Left forelimb (tissue), 1 donor: ENCODE measurements at regions not wholly inside any gene's neighbourhood (a gene's known extent, or its start where the extent isn't known, plus 50 kb on each side); places are given as distances from the start of the nearest gene placed in this dataset.
"Not testable (repeated sequence)": the region's sequence is repeated elsewhere in the genome, so short reads cannot be mapped to it uniquely, and the experiment has no call there.

ENCODE experiments used
- DNase-seq: peaks from one replicate; pipeline ENCODE4 v3.0.0-alpha.2; 2018; ENCODE audit warnings: low spot score

DNA sequence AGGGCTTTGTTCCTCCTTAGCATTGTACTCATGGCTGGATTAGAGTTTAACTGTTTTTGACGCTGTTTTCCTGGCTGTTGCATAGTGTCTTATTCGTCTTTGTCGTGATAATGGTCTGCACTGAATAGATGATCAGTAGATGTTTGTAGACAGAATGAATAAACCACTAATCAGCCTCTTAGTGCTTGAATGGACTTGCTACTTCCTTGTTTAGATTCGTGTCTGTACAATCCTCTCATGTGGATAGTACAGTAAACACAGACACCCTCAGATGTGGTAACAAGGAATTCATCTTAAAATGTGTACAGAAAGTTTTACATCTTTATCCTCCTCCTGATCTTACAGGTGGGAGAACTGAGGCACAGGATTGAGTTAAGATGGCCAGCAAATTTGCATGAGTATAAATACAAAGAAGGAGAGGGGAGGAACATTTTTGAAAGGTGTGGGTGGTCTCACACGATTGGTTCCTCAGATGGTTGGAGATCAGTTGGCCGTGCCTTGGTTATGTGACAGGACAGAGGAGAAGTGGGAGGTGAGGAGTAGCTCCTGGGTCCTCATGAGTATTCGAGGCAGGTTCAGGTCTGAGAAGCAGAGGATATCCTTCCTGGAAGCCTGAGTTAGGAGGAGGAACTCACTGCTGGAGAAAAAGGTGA lies 196.0 kb downstream of the KLRB1 start:
- not testable (repeated sequence) for DNase-seq

DNA sequence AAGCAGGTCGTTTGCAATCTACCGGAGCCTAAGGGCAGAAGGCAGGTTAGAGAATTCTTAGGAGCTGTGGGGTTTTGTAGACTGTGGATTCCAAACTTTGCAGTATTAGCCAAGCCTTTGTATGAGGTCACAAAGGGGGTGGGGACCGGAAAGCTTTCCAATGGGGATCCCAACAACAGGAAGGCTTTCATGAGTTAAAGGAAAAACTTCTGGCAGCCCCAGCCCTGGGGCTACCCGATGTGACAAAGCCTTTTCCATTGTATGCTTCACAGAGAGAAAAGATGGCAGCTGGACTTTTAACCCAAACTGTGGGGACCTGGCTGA lies 199.2 kb upstream of the PZP start:
- not testable (repeated sequence) for DNase-seq

DNA sequence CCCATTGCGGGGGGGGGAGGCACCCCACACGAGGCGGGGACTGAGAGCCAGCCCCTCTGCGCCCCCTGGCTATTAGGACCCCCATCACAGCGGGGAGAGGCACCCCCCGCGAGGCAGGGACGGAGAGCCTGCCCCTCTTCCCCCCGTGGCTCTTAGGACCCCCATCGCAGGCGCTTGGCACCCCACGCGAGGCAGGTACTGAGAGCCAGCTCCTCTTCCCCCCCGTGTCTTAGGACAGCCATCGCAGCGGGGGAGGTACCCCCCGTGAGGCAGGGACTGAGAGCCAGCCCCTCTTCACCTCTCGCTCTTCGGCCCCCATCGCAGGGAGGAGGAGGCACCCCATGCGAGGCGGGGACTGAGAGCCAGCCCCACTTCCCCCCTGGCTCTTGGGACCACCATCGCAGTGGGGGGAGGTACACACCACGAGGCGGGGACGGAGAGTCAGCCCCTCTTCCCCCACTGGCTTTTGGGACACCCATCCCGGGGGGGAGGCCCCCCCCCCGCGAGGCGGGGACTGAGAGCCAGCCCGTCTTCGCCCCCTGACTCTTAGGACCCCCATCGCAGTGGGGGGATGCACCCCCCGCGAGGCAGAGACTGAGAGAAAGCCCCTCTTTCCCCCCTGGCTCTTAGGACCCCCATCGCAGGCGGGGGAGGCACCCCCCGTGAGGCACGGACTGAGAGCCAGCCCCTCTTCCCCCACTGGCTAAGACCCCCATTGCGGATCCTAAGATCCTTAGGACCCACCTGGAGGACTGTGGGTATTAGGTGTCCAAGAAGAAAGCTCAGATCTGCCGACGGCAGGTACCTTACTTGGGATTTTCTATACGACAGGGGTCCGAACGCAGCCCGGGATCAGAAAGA lies 198.6 kb upstream of the PZP start:
- no peak for DNase-seq

DNA sequence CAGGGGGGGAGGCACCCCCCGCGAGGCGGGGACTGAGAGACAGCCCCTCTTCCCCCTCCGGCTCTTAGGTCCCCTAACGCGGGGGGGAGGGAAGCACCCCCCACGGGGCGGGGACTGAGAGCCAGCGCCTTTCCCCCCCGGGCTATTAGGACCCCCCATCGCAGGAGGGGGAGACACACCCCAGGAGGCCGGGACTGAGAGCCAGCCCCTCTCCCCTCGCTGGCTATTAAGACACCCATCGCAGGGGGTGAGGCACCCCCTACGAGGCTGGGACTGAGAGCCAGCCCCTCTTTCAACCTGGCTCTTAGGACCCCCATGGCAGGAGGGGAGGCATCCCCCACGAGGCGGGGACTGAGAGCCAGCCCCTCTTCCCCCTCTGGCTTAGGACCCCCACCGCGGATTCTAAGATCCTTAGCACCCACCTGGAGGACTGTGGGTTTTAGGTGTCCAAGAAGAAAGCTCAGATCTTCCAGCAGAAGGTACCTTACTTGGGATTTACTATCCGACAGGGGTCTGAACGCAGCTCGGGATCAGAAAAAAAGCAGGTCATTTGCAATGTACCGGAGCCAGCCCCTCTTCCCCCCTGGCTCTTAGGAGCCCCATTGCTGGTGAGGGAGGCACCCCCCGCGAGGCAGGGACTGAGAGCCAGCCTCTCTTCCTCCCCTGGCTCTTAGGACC lies 197.8 kb upstream of the PZP start:
- DNase-seq, result no peak

DNA sequence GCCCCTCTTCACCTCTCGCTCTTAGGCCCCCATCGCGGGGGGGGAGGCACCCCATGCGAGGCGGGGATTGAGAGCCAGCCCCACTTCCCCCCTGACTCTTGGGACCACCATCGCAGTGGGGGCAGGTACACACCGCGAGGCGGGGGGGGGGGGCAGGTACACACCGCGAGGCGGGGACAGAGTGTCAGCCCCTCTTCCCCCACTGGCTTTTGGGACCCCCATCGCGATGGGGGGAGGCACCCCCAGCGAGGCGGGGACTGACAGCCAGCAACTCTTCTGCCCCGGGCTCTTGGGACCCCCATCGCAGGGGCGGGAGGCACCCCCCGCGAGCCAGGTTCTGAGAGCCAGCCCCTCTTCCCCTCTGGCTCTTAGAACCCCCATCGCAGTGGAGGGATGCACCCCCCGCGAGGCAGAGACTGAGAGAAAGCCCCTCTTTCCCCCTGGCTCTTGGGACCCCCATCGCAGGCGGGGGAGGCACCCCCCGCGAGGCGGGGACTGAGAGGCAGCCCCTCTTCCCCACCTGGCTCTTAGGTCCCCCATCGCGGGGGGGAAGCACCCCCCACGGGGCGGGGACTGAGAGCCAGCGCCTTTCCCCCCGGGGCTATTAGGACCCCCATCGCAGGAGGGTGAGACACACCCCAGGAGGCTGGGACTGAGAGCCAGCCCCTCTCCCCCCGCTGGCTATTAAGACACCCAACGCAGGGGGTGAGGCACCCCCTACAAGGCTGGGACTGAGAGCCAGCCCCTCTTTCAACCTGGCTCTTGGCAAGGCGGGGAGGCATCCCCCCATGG lies 196.5 kb upstream of the PZP start:
- no peak for DNase-seq

DNA sequence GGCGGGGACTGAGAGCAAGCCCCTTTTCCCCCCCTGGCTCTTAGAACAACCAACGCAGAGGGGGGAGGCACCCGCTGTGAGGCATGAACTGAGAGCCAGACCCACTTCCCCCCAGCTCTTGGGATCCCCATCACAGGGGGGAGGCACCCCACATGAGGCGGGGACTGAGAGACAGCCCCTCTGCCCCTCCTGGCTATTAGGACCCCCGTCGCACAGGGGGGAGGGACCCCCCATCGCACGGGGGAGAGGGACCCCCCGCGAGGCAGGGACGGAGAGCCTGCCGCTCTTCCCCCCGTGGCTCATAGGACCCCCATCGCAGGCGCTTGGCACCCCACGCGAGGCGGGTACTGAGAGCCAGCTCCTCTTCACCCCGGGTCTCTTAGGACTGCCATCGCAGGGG lies 195.8 kb upstream of the PZP start:
- DNase-seq, result no peak

DNA sequence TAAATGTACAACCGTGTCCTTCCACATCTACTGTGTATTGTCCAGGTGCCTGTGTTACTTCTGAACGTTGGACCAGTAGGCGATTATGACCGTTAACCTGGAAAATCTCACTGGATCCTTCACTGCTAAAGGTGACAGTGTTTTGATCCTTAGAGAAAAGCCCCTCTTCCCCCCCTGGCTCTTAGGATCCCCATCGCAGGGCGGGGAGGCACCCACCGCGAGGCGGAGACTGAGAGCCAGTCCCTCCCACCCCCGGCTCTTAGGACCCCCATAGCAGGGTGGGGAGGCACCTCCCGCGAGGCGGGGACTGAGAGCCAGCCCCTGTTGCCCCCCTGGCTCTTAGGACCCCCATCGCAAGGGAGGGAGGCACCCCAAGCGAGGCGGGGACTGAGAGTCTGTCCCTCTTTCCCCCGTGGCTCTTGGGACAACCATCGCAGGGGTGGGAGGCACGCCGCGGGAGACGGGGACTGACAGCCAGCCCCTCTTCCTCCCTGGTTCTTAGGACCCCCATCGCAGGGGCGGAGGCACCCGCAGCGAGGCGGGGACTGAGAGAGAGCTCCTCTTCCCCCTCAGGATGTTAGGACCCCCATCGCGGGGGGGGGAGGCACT lies 194.3 kb upstream of the PZP start:
- DNase-seq, result not testable (repeated sequence)

DNA sequence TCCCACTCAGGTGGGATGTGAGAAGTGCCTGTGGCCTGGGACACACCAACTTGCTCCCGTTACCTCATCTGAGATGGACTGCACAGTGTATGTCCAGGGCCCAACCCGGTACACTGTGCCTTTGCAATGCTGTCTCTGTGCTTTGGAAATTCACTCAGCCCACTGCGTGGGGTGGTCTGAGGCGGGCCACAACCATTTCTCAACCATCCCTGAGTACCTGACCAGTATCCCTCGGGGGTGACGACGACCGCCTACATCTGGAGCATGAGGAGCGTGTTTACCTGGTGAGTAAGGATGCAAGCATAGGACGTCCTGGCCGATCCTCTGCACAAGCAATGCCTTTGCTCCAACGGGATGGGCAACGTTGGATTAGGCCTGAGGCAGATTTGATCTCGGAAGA lies 188.2 kb upstream of the PZP start:
- not testable (repeated sequence) for DNase-seq

DNA sequence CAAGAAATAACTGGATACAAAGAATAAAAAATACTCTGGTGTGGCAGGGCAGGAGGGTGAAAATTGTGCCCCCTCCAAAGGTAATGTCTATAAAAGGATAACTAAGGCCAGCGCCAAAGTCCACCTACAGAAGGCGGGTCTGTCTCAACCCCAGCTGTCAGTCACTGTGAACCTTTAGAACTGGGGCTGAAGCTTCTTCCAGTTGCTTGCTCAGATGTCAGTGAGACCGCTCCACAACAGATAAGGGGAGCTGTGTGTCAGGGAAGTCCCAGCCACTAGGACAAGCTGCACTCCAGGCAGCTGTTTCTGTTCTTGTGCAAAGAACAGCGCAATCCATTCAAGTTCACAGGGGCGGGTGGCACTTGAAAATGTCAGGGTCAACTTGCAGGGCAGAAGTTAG lies 187.0 kb upstream of the PZP start:
- DNase-seq, result not testable (repeated sequence)

DNA sequence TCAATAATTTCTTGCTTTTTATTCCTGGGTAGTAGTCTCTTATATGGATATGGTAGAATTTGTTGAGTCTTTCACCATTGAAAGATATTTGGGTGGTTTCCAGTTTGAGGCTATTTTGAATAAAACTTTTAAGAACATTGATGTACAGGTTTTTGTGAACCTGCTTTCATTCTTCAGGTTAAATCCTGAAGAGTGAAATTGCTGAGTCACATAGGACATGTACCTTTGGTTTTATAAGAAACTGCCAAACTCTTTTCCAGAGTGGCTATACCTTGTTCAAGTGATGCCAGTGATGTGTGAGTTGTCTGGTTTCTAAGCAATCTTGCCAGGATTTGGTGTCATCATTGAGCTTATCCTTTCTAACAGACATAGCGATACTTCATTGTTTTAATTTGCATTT lies 184.6 kb upstream of the PZP start:
- DNase-seq, result no peak

DNA sequence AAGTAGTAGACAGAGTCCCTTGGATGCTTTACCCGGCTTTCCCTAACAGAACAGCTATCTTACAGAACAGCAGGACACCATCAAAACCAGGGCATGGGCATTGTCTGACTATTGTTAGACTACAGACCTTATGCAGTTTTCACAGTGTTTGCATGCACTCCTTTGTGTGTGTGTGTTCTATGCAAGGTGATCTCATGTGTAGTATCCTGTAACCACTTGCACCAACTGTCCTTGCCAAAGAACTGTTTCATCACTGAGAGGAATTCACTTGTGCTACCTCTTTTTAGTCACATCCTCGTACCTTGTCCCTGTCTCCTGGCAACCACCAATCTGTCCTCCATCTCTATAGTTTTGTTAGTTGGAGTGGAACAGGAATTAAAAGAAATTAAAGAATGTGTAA lies 183.6 kb upstream of the PZP start:
- DNase-seq, result no peak

DNA sequence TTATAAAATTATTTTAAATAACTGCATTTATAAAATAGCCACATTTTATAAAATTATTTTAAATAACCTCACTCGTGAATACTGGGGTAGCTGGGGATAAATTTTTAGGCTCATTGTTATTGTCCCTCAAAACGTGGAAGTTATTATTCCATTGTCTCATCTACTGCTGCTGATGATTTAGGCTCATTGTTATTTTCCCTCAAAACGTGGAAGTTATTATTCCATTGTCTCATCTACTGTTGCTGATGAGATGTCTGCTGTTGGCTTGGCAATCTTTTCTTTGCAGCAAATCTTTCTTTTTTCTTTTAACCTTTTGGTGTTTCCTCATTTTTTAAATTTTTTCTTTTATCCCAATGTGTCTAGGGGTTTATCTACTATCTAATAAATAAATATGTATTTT lies 182.6 kb upstream of the PZP start:
- DNase-seq, result no peak

DNA sequence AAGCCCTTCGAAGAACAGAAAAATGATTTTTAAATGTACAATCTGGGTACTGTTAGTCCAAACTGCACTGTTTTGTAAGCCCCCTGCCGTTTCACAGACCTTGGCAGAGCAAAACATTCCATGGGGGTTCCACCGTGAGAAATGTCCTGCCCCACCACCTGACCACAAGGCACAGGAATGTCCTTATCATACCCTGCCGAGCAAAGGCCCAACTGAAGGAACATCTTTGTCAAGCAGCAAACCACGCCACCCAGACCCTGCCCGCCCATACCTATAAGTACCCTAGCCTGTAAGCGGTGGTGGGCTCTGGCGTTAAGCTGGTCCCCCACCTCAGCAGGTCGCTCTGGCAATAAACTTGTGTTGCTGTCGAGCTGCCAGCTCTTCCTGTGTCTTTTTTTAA lies 181.6 kb upstream of the PZP start:
- DNase-seq, result no peak

DNA sequence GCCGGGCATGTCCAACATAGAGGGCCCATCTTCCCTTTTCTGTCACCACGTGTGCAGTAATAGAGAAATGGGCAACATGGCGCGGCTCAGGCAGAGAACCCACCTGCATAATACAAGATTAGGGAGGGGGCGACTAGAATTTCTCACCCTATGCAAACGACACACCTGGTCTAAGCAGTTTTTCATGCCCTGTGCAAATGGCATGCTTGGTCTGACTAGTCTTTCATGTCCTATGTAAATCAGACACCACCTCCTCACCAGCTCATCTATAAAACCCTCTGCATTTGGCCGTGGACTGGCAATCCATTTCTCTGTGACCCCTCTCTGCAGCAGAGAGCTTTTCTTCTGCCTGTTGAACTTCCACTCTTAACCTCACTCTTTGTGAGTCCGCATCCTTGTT lies 180.2 kb upstream of the PZP start:
- no peak for DNase-seq

DNA sequence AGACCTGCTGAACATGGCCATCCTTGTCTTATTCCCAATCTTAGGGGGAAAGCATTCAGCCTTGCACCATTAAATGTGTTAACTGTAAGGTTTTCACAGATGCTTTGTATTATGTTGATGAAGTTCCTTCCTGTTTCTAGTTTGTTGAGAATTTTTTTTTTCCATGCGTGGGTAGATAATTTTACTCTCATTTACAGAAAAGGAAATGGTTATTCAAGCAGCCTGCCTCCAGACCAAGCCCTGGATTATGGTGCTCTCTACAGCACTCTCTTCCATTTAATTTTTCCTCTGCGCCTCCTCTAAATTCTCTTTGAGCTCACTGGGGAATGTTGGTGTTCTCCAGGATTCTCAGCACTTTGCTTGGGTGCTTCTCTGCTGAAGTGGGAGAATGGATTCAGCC lies 179.3 kb upstream of the PZP start:
- DNase-seq, result no peak

DNA sequence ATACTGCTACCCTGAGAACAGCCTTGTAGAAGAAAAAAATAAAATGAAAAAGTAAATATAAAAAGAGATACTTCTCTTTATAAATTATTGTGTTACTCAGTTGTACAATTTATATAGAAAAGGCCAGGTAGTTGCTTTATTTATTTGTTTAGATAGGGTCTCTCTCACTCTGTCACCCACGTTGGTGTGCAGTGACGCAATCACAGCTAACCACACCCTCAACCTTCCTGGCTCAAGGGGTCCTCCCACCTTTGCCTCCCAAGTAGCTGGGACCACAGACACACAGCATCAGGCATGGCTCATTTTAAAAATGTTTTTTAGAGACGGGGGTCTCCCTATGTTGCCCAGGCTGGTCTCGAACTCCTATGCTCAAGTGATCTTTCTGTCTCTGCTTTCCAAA lies 175.4 kb upstream of the PZP start:
- no peak for DNase-seq

DNA sequence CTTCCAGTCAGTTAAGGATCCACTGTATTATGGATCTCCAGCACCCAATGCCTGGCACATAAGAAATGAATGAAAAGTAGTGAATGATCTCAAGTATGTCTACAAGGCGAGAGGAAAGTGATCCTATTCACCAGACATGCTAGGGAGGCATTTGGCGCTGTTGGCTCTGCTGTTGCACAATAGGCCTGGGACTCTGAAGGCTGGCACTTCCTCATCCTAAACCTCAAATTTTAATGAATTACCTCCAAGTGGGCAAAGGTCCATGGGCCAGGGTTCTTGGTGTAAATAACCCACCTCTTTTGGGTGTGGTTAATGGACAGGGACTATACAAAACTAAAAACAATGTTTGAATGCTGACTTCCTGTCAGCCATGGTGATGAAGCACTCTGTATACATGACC lies 173.4 kb upstream of the PZP start:
- no peak for DNase-seq

DNA sequence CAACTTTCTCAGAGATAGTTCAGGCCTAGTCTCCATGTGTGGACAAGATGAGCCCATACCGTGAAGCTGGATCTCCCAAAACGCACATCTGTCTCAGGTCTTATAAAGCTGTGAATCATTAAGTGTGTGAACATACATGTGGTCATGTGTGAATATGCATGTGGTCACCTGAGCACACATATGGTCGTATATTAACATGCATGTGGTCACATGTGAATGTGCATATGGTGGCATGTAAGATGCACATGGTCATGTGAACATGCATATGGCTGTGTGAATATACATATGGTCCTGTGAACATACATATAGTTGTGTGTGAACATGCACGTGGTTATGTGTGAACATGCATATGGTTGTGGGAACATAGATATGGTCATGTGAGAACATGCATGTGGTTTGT lies 172.5 kb upstream of the PZP start:
- no peak for DNase-seq

DNA sequence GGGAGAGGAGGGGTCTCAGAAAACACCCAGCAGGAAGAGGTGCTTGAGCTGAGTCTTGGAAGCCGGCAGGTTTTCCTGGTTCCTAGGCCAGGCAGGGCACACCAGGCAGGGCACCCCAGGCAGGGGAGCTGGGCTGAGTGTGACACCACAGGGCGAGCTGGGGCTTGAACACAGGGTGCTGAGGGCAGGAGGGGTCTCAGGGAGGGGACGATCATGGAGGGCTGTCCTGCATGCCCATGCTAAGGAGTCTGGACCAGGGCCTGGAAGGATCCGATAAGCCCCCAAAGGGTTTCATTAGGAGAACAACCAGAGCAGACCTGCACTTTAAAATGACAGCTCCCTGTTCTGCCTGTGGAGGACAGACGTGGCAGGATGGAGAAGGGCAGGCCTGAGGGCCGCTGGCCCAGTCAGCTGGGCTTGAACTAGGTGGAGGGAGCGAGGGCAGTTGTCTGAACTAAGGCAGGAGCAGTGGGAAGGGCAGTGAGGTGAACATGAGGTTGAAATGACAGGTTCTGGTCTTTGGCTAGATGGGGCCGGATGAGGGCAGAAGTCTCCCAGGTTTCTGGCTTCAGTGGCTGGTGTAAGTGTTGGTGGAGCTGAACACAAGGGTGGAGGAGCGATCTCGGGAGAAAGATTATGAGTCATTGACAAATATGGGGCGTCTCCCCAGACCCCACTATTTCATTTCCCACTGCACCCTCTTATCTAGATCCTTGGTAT lies 171.0 kb upstream of the PZP start:
- no peak for DNase-seq

DNA sequence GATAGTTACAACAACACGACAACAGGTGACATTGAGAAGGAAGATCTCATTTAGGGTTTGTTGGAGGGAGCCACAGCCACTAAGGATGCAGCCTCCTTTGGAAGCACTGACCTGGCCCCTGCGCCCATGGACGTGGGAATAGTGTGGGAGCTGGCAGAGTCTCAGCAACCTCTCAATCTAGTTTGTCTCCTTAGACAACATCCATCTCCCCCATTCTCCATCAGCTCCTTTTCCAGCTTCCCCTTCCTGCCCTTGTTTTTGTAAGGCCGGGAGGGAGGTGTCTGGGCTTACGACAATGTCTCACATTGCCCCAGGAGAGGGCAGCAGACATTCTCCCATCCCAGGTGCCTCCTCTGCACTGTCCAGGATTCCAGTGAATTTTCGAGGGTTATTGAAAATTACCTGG lies 170.2 kb upstream of the PZP start:
- no peak for DNase-seq

DNA sequence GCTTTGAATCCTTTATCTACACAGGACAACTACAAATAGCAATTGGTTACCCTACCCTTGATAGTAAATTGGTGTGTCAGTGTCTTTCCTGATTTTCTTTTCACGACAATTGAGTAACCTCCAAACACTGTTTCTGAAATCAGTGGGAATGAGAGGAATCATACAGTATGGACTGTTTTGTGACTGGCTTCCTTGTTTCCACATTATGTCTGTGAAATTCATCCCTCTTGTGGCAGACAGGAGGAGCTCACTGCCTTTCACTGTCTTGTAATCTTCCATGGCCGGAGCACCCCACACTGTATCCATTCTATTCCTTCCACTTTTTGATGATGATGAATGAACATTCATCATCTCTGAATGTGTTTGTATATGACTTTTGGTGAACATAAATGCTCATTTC lies 164.0 kb upstream of the PZP start:
- DNase-seq, result no peak
